Esophagus muscularis mucosa (tissue), 4 donors: ENCODE measurements at regions not wholly inside any gene's neighbourhood (a gene's known extent, or its start where the extent isn't known, plus 50 kb on each side); places are given as distances from the start of the nearest gene placed in this dataset.
"Not testable (repeated sequence)": the region's sequence is repeated elsewhere in the genome, so short reads cannot be mapped to it uniquely, and the experiment has no call there.

Experiments
- DNase-seq: peaks from one replicate; pipeline ENCODE4 v3.0.0-alpha.2; 2017; ENCODE audit errors: extremely low spot score
- H3K27ac ChIP-seq, 4 donors: fragments of 200-600 bp; sonication (generic); replicated peaks in 1 of 4; 1 replicate in 3 of 4; 2 replicates in 1 of 4; pipeline ENCODE4 v1.5.1; 2016 to 2019; ENCODE audit warnings: mild to moderate bottlenecking in 1 of 4
- H3K27me3 ChIP-seq, 4 donors: fragments of 200-600 bp; sonication (generic); one replicate each; pipeline versions ENCODE4 v1.5.1 to v1.6.0; 2016 to 2019
- H3K36me3 ChIP-seq, 4 donors: fragments of 200-600 bp; sonication (generic); one replicate each; pipeline ENCODE4 v1.5.1; 2016 to 2019
- H3K4me1 ChIP-seq, 4 donors: fragments of 200-600 bp; sonication (generic); one replicate each; pipeline ENCODE4 v1.5.1; 2016 to 2019
- H3K4me3 ChIP-seq, 4 donors: fragments of 200-600 bp; sonication (generic); 1 replicate in 2 of 4; 2 replicates in 2 of 4; pipeline ENCODE4 v1.5.1; 2016 to 2019; ENCODE audit warnings: mild to moderate bottlenecking in 4 of 4, moderate library complexity in 1 of 4
- H3K9me3 ChIP-seq, 4 donors: fragments of 200-600 bp; sonication (generic); 1 replicate in 3 of 4; 2 replicates in 1 of 4; pipeline ENCODE4 v1.5.1; 2016 to 2019
- EP300 ChIP-seq: sonication (generic); formaldehyde crosslinking; IDR thresholded peaks from one replicate; pipeline ENCODE4 v1.6.1; 2017; ENCODE audit warnings: antibody characterized with exemption
- POLR2A ChIP-seq: fragments of 450-650 bp; IDR thresholded peaks from one replicate; pipeline ENCODE4 v1.6.1; 2017; ENCODE audit warnings: antibody characterized with exemption, moderate library complexity, mild to moderate bottlenecking, low read depth
- POLR2AphosphoS5 ChIP-seq, 2 donors: sonication (generic); formaldehyde crosslinking; IDR thresholded peaks; one replicate each; pipeline ENCODE4 v1.6.1; 2017; ENCODE audit warnings: antibody characterized with exemption in 2 of 2
- WGBS: methylation state at CpG from one replicate; pipeline ENCODE4 v1.1.5; 2018; 5-methylcytosine and 5-hydroxymethylcytosine counted together
- intact Hi-C: fragments of 100-400 bp; cut with DNase I; formaldehyde crosslinking; loops from one replicate; pipeline ENCODE4 v1.15.1; 2023
- TF ChIP-seq, protein P1 (sequence below), 3 experiments: fragments of 200-600 bp in 2 of 3; fragments of 450-650 bp in 1 of 3; sonication (generic) in 2 of 3; IDR thresholded peaks; one replicate each; pipeline ENCODE4 v1.5.1; 2017 to 2019; ENCODE audit warnings: antibody characterized with exemption in 3 of 3, mild to moderate bottlenecking in 2 of 3, moderate library complexity in 1 of 3

DNA sequence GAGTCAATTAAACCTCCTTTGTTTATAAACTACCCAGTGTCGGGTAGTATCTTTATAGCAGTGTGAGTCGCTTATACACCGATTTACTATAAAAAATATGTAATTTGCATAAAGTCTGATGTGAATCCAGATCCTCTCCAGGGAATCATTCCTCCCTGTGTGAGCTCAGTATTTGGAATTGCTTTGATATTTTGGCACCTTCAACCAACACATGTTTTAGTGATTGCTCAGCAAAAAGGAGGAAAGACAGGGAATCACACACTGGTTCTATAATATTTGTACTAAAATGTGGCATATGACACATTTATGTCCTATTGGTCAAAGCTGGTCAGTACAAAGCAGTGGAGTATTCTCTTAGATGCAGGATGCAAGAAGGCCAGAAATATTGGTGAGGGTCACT lies 703.9 kb upstream of the ATXN7L3B start:
- H3K36me3 ChIP-seq = no peaks in the 10 kb centered on the region
- WGBS = 80% methylated on average over 3 of the region's 3 CpGs
- H3K9me3 ChIP-seq = no peaks in the 10 kb centered on the region
- no peak overlapping the region for H3K27ac ChIP-seq
- H3K27me3 ChIP-seq = no peaks in the 10 kb centered on the region
- TF ChIP-seq, protein P1, sequence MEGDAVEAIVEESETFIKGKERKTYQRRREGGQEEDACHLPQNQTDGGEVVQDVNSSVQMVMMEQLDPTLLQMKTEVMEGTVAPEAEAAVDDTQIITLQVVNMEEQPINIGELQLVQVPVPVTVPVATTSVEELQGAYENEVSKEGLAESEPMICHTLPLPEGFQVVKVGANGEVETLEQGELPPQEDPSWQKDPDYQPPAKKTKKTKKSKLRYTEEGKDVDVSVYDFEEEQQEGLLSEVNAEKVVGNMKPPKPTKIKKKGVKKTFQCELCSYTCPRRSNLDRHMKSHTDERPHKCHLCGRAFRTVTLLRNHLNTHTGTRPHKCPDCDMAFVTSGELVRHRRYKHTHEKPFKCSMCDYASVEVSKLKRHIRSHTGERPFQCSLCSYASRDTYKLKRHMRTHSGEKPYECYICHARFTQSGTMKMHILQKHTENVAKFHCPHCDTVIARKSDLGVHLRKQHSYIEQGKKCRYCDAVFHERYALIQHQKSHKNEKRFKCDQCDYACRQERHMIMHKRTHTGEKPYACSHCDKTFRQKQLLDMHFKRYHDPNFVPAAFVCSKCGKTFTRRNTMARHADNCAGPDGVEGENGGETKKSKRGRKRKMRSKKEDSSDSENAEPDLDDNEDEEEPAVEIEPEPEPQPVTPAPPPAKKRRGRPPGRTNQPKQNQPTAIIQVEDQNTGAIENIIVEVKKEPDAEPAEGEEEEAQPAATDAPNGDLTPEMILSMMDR (IDR thresholded peaks at IDR 0.05) = no peak
- no peak for TF ChIP-seq POLR2A
- no peak for TF ChIP-seq EP300
- no peak for TF ChIP-seq POLR2AphosphoS5 (IDR thresholded peaks at IDR 0.05)
- intact Hi-C loops = no loop called here
- no peaks in the 10 kb centered on the region for H3K4me1 ChIP-seq
- H3K4me3 ChIP-seq = no peak overlapping the region
- no peak for DNase-seq

DNA sequence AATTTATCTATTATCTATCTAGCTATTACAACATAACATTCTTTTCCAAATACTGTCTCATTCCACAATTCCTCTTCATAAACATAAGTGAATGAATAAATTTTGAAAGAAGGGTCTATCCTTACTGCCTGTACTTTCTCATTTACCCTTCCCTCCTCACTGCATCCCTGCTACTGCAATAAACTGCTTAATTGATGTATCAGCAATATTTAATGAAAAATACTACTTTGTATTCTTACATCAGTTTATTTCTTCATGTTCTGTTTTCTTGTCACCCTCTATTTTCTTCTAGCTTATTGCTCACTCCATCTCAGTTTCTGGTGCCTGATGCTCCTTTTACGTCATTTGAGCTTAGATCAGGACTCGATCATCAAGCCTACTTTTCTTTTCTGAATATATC lies 695.7 kb upstream of the ATXN7L3B start:
- H3K9me3 ChIP-seq = no peaks in the 10 kb centered on the region
- DNase-seq = no peak
- no peaks in the 10 kb centered on the region for H3K36me3 ChIP-seq
- intact Hi-C loops = no loop called here
- TF ChIP-seq POLR2A (no peak), EP300 (no peak), POLR2AphosphoS5 (IDR thresholded peaks at IDR 0.05) (no peak)
- TF ChIP-seq, protein P1 (IDR thresholded peaks at IDR 0.05) = no peak
- no peak overlapping the region for H3K27ac ChIP-seq
- WGBS = 83% methylated on average over 2 of the region's 2 CpGs
- no peaks in the 10 kb centered on the region for H3K27me3 ChIP-seq
- no peaks in the 10 kb centered on the region for H3K4me1 ChIP-seq
- no peak overlapping the region for H3K4me3 ChIP-seq

DNA sequence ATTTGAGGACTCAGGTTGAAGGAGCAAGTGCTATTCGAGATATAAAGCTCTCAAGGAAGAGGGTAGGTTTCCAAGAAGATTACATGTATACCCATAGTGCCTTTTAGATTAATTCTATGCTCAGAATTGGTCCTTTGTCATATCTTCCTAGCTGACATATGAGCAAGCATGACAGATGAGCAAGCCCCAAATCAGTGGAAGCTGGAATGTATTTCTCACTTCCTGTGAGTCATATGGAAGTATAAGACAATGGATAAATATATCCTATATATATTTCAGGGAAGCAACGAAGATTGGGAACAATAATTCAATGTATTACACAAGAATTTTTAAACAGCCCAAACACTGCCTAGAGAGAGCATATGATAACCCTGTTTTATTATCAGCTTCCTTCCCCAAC lies 674.1 kb upstream of the ATXN7L3B start:
- TF ChIP-seq POLR2AphosphoS5 (IDR thresholded peaks at IDR 0.05) (no peak), EP300 (no peak), POLR2A (no peak)
- TF ChIP-seq, protein P1 (IDR thresholded peaks at IDR 0.05) = no peak
- Histone ChIP-seq H3K9me3 (no peaks in the 10 kb centered on the region), H3K36me3 (no peaks in the 10 kb centered on the region), H3K4me3 (no peak overlapping the region), H3K27me3 (no peaks in the 10 kb centered on the region), H3K4me1 (no peaks in the 10 kb centered on the region), H3K27ac (no peak overlapping the region)
- intact Hi-C loops = no loop called here
- no peak for DNase-seq
- WGBS = 51% methylated on average over 2 of the region's 2 CpGs

DNA sequence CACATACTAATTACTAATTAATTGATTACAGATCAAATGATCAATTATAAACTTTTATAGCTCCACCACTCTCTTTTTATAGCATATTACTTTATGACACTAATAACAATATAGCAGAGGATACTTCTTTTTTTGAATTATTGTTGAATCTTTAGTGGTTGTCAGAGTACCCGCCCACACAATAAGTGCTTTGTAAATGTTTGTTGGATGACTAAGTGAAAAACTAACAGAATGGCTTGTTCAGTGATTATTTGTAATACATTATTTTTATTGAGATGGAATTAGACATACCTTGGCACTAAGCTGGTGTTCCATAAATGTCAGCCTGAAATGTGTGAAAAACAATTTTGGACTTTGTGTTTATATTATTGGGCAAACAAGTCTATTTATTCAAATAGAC lies 670.5 kb upstream of the ATXN7L3B start:
- no peaks in the 10 kb centered on the region for H3K27me3 ChIP-seq
- H3K36me3 ChIP-seq = no peaks in the 10 kb centered on the region
- no peaks in the 10 kb centered on the region for H3K4me1 ChIP-seq
- no peak overlapping the region for H3K4me3 ChIP-seq
- intact Hi-C loops = no loop called here
- H3K27ac ChIP-seq = no peak overlapping the region
- H3K9me3 ChIP-seq = no peaks in the 10 kb centered on the region
- 77% methylated on average over 1 of the region's 1 CpG for WGBS
- TF ChIP-seq POLR2A (no peak), POLR2AphosphoS5 (IDR thresholded peaks at IDR 0.05) (no peak), EP300 (no peak)
- TF ChIP-seq, protein P1 (IDR thresholded peaks at IDR 0.05) = no peak
- DNase-seq = no peak

DNA sequence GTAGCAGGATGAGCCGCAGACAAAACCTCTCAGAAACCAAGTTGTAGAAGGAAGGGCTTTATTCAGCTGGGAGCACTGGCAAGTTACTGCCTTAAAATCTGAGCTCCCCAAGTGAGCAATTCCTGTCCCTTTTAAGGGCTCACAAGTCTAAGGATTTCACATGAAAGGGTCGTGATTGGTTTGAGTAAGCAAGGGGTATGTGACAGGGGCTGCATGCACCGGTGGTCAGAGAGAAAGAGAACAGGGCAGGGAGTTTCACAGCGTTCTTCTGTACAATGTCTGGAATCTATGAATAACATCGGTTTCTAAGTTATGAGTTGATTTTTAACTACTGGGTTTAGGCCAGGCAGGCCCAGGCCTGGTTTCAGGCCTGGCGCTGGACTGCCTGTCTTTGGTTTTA lies 660.3 kb upstream of the ATXN7L3B start:
- H3K9me3 ChIP-seq, DNase-seq, H3K4me1 ChIP-seq, H3K27me3 ChIP-seq, intact Hi-C loops, H3K4me3 ChIP-seq, H3K36me3 ChIP-seq, H3K27ac ChIP-seq: not testable (repeated sequence)
- WGBS = 92% methylated on average over 6 of the region's 6 CpGs
